Prostate gland (tissue), 2 donors: ENCODE measurements at regions not wholly inside any gene's neighbourhood (a gene's known extent, or its start where the extent isn't known, plus 50 kb on each side); places are given as distances from the start of the nearest gene placed in this dataset.
"Not testable (repeated sequence)": the region's sequence is repeated elsewhere in the genome, so short reads cannot be mapped to it uniquely, and the experiment has no call there.

Source experiments
- DNase-seq: peaks from one replicate; pipeline ENCODE4 v3.0.0-alpha.2; 2019; ENCODE audit warnings: low spot score
- H3K27ac ChIP-seq, 2 donors: fragments of 200-600 bp; sonication (generic); 2 replicates each; pipeline ENCODE4 v1.5.1; 2017 to 2019
- H3K27me3 ChIP-seq: fragments of 200-600 bp; sonication (generic); replicated peaks from 2 replicates; pipeline ENCODE4 v1.5.1; 2019; ENCODE audit not compliant: insufficient read depth
- H3K36me3 ChIP-seq, 2 donors: fragments of 200-600 bp; sonication (generic); 1 replicate in 1 of 2; 2 replicates in 1 of 2; pipeline versions ENCODE4 v1.5.1 to v1.8.1; 2017 to 2019
- H3K4me1 ChIP-seq: fragments of 200-600 bp; sonication (generic); replicated peaks from 2 replicates; pipeline ENCODE4 v1.5.1; 2019
- H3K4me3 ChIP-seq, 2 donors: fragments of 200-600 bp; sonication (generic); 2 replicates each; pipeline ENCODE4 v1.5.1; 2017 to 2019
- H3K9me3 ChIP-seq: fragments of 200-600 bp; sonication (generic); 2 replicates; pipeline ENCODE4 v1.5.1; 2017
- CTCF ChIP-seq, 4 experiments: fragments of 200-600 bp in 2 of 4; fragments of 450-650 bp in 2 of 4; sonication (generic) in 2 of 4; IDR thresholded peaks; 1 replicate in 3 of 4; 2 replicates in 1 of 4; pipeline ENCODE4 v1.5.1; 2016 to 2019; ENCODE audit warnings: antibody characterized with exemption in 4 of 4, mild to moderate bottlenecking in 2 of 4, moderate library complexity in 2 of 4
- POLR2A ChIP-seq: fragments of 450-650 bp; IDR thresholded peaks from one replicate; pipeline ENCODE4 v1.6.1; 2016; ENCODE audit warnings: antibody characterized with exemption, mild to moderate bottlenecking
- POLR2AphosphoS5 ChIP-seq: sonication (generic); formaldehyde crosslinking; IDR thresholded peaks from one replicate; pipeline ENCODE4 v1.6.1; 2017; ENCODE audit warnings: antibody characterized with exemption
- WGBS: methylation state at CpG from one replicate; pipeline ENCODE4 v1.1.5; 2018; 5-methylcytosine and 5-hydroxymethylcytosine counted together
- intact Hi-C: fragments of 100-400 bp; cut with DNase I; formaldehyde crosslinking; loops from one replicate; pipeline ENCODE4 v1.14.2; 2022

GRCh38 chr4:128653527-128654444, 155.7 kb upstream of the JADE1 start:
- Histone ChIP-seq H3K36me3 (no peaks in the 10 kb centered on the region), H3K27me3 (no peaks in the 10 kb centered on the region), H3K27ac (peak overlapping the region; percentile 39 to 46), H3K4me1 (peaks cover 12% of the 10 kb centered on the region), H3K9me3 (no peaks in the 10 kb centered on the region), H3K4me3 (no peak overlapping the region)
- intact Hi-C loops: loop anchor here (5.0 kb wide), 1 partner anchor 61 kb away; no protein-coding TSS in a partner anchor
- TF ChIP-seq CTCF (IDR thresholded peaks at IDR 0.05): no peak
- peak; percentile 84 for TF ChIP-seq POLR2AphosphoS5
- TF ChIP-seq POLR2A: no peak
- peak; percentile 66 for DNase-seq
- WGBS: 17% methylated on average over 8 of the region's 8 CpGs

- Histone ChIP-seq H3K36me3 (no peaks in the 10 kb centered on the region), H3K9me3 (no peaks in the 10 kb centered on the region), H3K4me1 (peaks cover 5% of the 10 kb centered on the region), H3K27me3 (no peaks in the 10 kb centered on the region), H3K4me3 (no peak overlapping the region), H3K27ac (no peak overlapping the region)
- WGBS: 22% methylated on average over 1 of the region's 1 CpG
- TF ChIP-seq CTCF (IDR thresholded peaks at IDR 0.05): no peak
- intact Hi-C loops: loop anchor here (5.0 kb wide), 1 partner anchor 57 kb away; no protein-coding TSS in a partner anchor
- no peak for DNase-seq
These were observed 159.8 kb upstream of the JADE1 start for GRCh38 chr4:128649575-128650205.

- no peaks in the 10 kb centered on the region for H3K36me3 ChIP-seq
- H3K4me1 ChIP-seq: peaks cover 4% of the 10 kb centered on the region
- DNase-seq: no peak
- intact Hi-C loops: no loop called here
- TF ChIP-seq POLR2AphosphoS5 (no peak), CTCF (IDR thresholded peaks at IDR 0.05) (no peak)
- 33% methylated on average over 1 of the region's 1 CpG for WGBS
- H3K27ac ChIP-seq: no peak overlapping the region
- no peaks in the 10 kb centered on the region for H3K9me3 ChIP-seq
- no peaks in the 10 kb centered on the region for H3K27me3 ChIP-seq
- H3K4me3 ChIP-seq: no peak overlapping the region
These were observed 160.3 kb upstream of the JADE1 start for GRCh38 chr4:128649161-128649560.

GRCh38 chr4:128648021-128648420, 161.5 kb upstream of the JADE1 start:
- no peaks in the 10 kb centered on the region for H3K27me3 ChIP-seq
- no peaks in the 10 kb centered on the region for H3K4me1 ChIP-seq
- H3K9me3 ChIP-seq: no peaks in the 10 kb centered on the region
- no peak overlapping the region for H3K27ac ChIP-seq
- intact Hi-C loops: no loop called here
- TF ChIP-seq POLR2AphosphoS5: no peak
- no peak for TF ChIP-seq CTCF (IDR thresholded peaks at IDR 0.05)
- TF ChIP-seq POLR2A: no peak
- 97% methylated on average over 1 of the region's 1 CpG for WGBS
- H3K36me3 ChIP-seq: no peaks in the 10 kb centered on the region
- DNase-seq: no peak
- no peak overlapping the region for H3K4me3 ChIP-seq

GRCh38 chr4:128646893-128647292, 162.6 kb upstream of the JADE1 start:
- 44% methylated on average over 1 of the region's 1 CpG for WGBS
- H3K27ac ChIP-seq: not testable (repeated sequence)

GRCh38 chr4:128644693-128645654, 164.5 kb upstream of the JADE1 start:
- H3K4me1 ChIP-seq, H3K4me3 ChIP-seq, intact Hi-C loops, DNase-seq, H3K27me3 ChIP-seq, H3K9me3 ChIP-seq, H3K27ac ChIP-seq, H3K36me3 ChIP-seq: not testable (repeated sequence)
- 88% methylated on average over 18 of the region's 18 CpGs for WGBS

More at GRCh38 chr4:128646893-128647292, 162.6 kb upstream of the JADE1 start:
- H3K9me3 ChIP-seq, H3K36me3 ChIP-seq, H3K27me3 ChIP-seq, intact Hi-C loops, H3K4me1 ChIP-seq, H3K4me3 ChIP-seq, DNase-seq: not testable (repeated sequence)

GRCh38 chr4:128644107-128644506, 165.4 kb upstream of the JADE1 start:
- H3K27me3 ChIP-seq, intact Hi-C loops, H3K36me3 ChIP-seq, H3K9me3 ChIP-seq, H3K27ac ChIP-seq, H3K4me1 ChIP-seq, DNase-seq, H3K4me3 ChIP-seq: not testable (repeated sequence)
- WGBS: 95% methylated on average over 3 of the region's 3 CpGs
